SK-N-SH (cell line): ENCODE measurements at regions not wholly inside any gene's neighbourhood (a gene's known extent, or its start where the extent isn't known, plus 50 kb on each side); places are given as distances from the start of the nearest gene placed in this dataset.

Experiments used
- CTCF ChIP-seq: fragments of 200-600 bp; sonication (generic); IDR thresholded peaks from 2 replicates; pipeline ENCODE4 v1.6.1; 2017; ENCODE audit warnings: antibody characterized with exemption, mild to moderate bottlenecking, moderate library complexity
- EP300 ChIP-seq, 2 experiments: IDR thresholded peaks; 2 replicates each; pipeline versions ENCODE4 v1.4.0 to v1.6.1; 2012; ENCODE audit warnings: borderline replicate concordance in 1 of 2, low read depth in 1 of 2, low read length in 1 of 2
- EZH2phosphoT487 ChIP-seq: fragments of 200-600 bp; sonication (generic); IDR thresholded peaks from 2 replicates; pipeline ENCODE4 v1.6.1; 2017; ENCODE audit warnings: low read depth, mixed run types, mild to moderate bottlenecking, antibody characterized with exemption, moderate library complexity, borderline replicate concordance
- JUND ChIP-seq: IDR thresholded peaks from 2 replicates; pipeline ENCODE4 v1.4.0; 2012
- MAX ChIP-seq: IDR thresholded peaks from 2 replicates; pipeline ENCODE4 v1.4.0; 2012; ENCODE audit warnings: low read depth
- NFIC ChIP-seq: IDR thresholded peaks from 2 replicates; pipeline ENCODE4 v1.4.0; 2012; ENCODE audit warnings: borderline replicate concordance
- POLR2AphosphoS5 ChIP-seq: IDR thresholded peaks from 2 replicates; pipeline ENCODE4 v1.6.1; 2012; ENCODE audit warnings: low read depth, low read length
- RCOR1 ChIP-seq: fragments of 150-350 bp; IDR thresholded peaks from 2 replicates; pipeline ENCODE4 v1.6.1; 2017; ENCODE audit warnings: antibody characterized with exemption, low read length
- REST ChIP-seq: IDR thresholded peaks from 2 replicates; pipeline ENCODE4 v1.6.1; 2012; ENCODE audit warnings: mild to moderate bottlenecking, low read depth, low read length, moderate library complexity
- RFX5 ChIP-seq: IDR thresholded peaks from 2 replicates; pipeline ENCODE4 v1.6.1; 2012; ENCODE audit warnings: mild to moderate bottlenecking, improper control_type of control experiment, low read length
- SMC3 ChIP-seq: IDR thresholded peaks from 2 replicates; pipeline ENCODE4 v1.6.1; 2012; ENCODE audit warnings: low read depth, low read length, improper control_type of control experiment
- TCF12 ChIP-seq: IDR thresholded peaks from 2 replicates; pipeline ENCODE4 v1.4.0; 2012
- USF2 ChIP-seq: fragments of 150-350 bp; IDR thresholded peaks from 2 replicates; pipeline ENCODE4 v1.6.1; 2017; ENCODE audit warnings: antibody characterized with exemption, low read length, low read depth, borderline replicate concordance
- YY1 ChIP-seq: IDR thresholded peaks from 2 replicates; pipeline ENCODE4 v1.4.0; 2012; ENCODE audit warnings: low read depth, mild to moderate bottlenecking

GRCh38 chr13:44735806-44736205, 159.7 kb upstream of the TSC22D1 start:
- no peak for TF ChIP-seq POLR2AphosphoS5
- TF ChIP-seq CTCF: no peak
- no peak for TF ChIP-seq EZH2phosphoT487
- TF ChIP-seq RCOR1: no peak
- TF ChIP-seq YY1: no peak
- no peak for TF ChIP-seq USF2
- TF ChIP-seq RFX5: no peak
- no peak for TF ChIP-seq MAX
- no peak for TF ChIP-seq SMC3
- no peak for TF ChIP-seq REST
- TF ChIP-seq EP300 (IDR thresholded peaks at IDR 0.05; ENCODE audit: borderline replicate concordance in 1 of 2, low read depth in 1 of 2, low read length in 1 of 2): no peak
- TF ChIP-seq NFIC: no peak
- TF ChIP-seq TCF12: no peak
- TF ChIP-seq JUND: no peak
